Suprapubic skin (tissue), 4 donors: ENCODE measurements at regions not wholly inside any gene's neighbourhood (a gene's known extent, or its start where the extent isn't known, plus 50 kb on each side); places are given as distances from the start of the nearest gene placed in this dataset.

Experiments
- DNase-seq, 2 donors: peaks; one replicate each; pipeline ENCODE4 v3.0.0-alpha.2; 2019; ENCODE audit warnings: low spot score in 2 of 2
- H3K27ac ChIP-seq: fragments of 200-600 bp; sonication (generic); one replicate; pipeline ENCODE4 v1.5.1; 2019
- H3K27me3 ChIP-seq: fragments of 200-600 bp; sonication (generic); one replicate; pipeline ENCODE4 v1.5.1; 2019
- H3K36me3 ChIP-seq: fragments of 200-600 bp; sonication (generic); one replicate; pipeline ENCODE4 v1.5.1; 2019
- H3K4me1 ChIP-seq: fragments of 200-600 bp; sonication (generic); one replicate; pipeline ENCODE4 v1.5.1; 2019
- H3K4me3 ChIP-seq: fragments of 200-600 bp; sonication (generic); one replicate; pipeline ENCODE4 v1.5.1; 2019; ENCODE audit warnings: mild to moderate bottlenecking
- H3K9me3 ChIP-seq: fragments of 200-600 bp; sonication (generic); one replicate; pipeline ENCODE4 v1.5.1; 2019
- CTCF ChIP-seq, 2 donors: fragments of 200-600 bp in 1 of 2; fragments of 450-650 bp in 1 of 2; sonication (generic) in 1 of 2; IDR thresholded peaks; one replicate each; pipeline ENCODE4 v1.5.1; 2016 to 2019; ENCODE audit warnings: antibody characterized with exemption in 2 of 2, mild to moderate bottlenecking in 1 of 2, moderate library complexity in 1 of 2
- EP300 ChIP-seq: sonication (generic); formaldehyde crosslinking; IDR thresholded peaks from one replicate; pipeline ENCODE4 v1.6.1; 2017; ENCODE audit warnings: antibody characterized with exemption
- POLR2A ChIP-seq, 2 donors: fragments of 450-650 bp; IDR thresholded peaks; one replicate each; pipeline ENCODE4 v1.6.1; 2017; ENCODE audit warnings: antibody characterized with exemption in 2 of 2, mild to moderate bottlenecking in 2 of 2, moderate library complexity in 2 of 2
- POLR2AphosphoS5 ChIP-seq, 3 donors: sonication (generic); formaldehyde crosslinking; IDR thresholded peaks; one replicate each; pipeline ENCODE4 v1.6.1; 2017; ENCODE audit warnings: antibody characterized with exemption in 3 of 3
- WGBS: methylation state at CpG from one replicate; pipeline ENCODE4 v1.1.5; 2018; 5-methylcytosine and 5-hydroxymethylcytosine counted together

GRCh38 chr11:113563766-113564526 lies 88.7 kb upstream of the DRD2 start:
- Histone ChIP-seq H3K36me3 (no peaks in the 10 kb centered on the region), H3K9me3 (no peaks in the 10 kb centered on the region), H3K27ac (no peak overlapping the region), H3K4me1 (peaks cover 19% of the 10 kb centered on the region), H3K4me3 (no peak overlapping the region), H3K27me3 (peaks cover 5% of the 10 kb centered on the region)
- no peak for TF ChIP-seq POLR2AphosphoS5 (IDR thresholded peaks at IDR 0.05)
- no peak for TF ChIP-seq EP300
- TF ChIP-seq CTCF (IDR thresholded peaks at IDR 0.05) = no peak
- TF ChIP-seq POLR2A (IDR thresholded peaks at IDR 0.05) = no peak
- DNase-seq = no peak
- WGBS = 63% methylated on average over 3 of the region's 3 CpGs

GRCh38 chr11:113562981-113563461 lies 87.8 kb upstream of the DRD2 start:
- no peak for DNase-seq
- TF ChIP-seq CTCF (IDR thresholded peaks at IDR 0.05) (no peak), POLR2A (IDR thresholded peaks at IDR 0.05) (no peak), POLR2AphosphoS5 (IDR thresholded peaks at IDR 0.05) (no peak), EP300 (no peak)
- Histone ChIP-seq H3K4me3 (no peak overlapping the region), H3K4me1 (peaks cover 19% of the 10 kb centered on the region), H3K27me3 (peaks cover 5% of the 10 kb centered on the region), H3K9me3 (no peaks in the 10 kb centered on the region), H3K36me3 (no peaks in the 10 kb centered on the region), H3K27ac (no peak overlapping the region)
- 34% methylated on average over 9 of the region's 9 CpGs for WGBS

GRCh38 chr11:113562576-113562975 lies 87.4 kb upstream of the DRD2 start:
- Histone ChIP-seq H3K4me1 (peaks cover 19% of the 10 kb centered on the region), H3K27ac (no peak overlapping the region), H3K36me3 (no peaks in the 10 kb centered on the region), H3K9me3 (no peaks in the 10 kb centered on the region), H3K27me3 (peaks cover under 1% of the 10 kb centered on the region), H3K4me3 (no peak overlapping the region)
- no peak for DNase-seq
- no peak for TF ChIP-seq POLR2AphosphoS5 (IDR thresholded peaks at IDR 0.05)

GRCh38 chr11:113557926-113558325 lies 82.7 kb upstream of the DRD2 start:
- WGBS = 91% methylated on average over 4 of the region's 4 CpGs

GRCh38 chr11:113556036-113556435 lies 80.8 kb upstream of the DRD2 start:
- H3K9me3 ChIP-seq = no peaks in the 10 kb centered on the region
- no peak for TF ChIP-seq POLR2A (IDR thresholded peaks at IDR 0.05)
- TF ChIP-seq POLR2AphosphoS5 (IDR thresholded peaks at IDR 0.05) = no peak
- TF ChIP-seq CTCF (IDR thresholded peaks at IDR 0.05) = no peak
- WGBS = 64% methylated on average over 3 of the region's 3 CpGs
- no peak overlapping the region for H3K4me3 ChIP-seq
- peaks cover 17% of the 10 kb centered on the region for H3K4me1 ChIP-seq
- no peaks in the 10 kb centered on the region for H3K27me3 ChIP-seq
- DNase-seq = no peak
- H3K36me3 ChIP-seq = no peaks in the 10 kb centered on the region
- no peak overlapping the region for H3K27ac ChIP-seq

More at GRCh38 chr11:113557926-113558325, 82.7 kb upstream of the DRD2 start:
- no peaks in the 10 kb centered on the region for H3K36me3 ChIP-seq
- TF ChIP-seq EP300 = no peak
- TF ChIP-seq POLR2AphosphoS5 (IDR thresholded peaks at IDR 0.05) = no peak
- TF ChIP-seq POLR2A (IDR thresholded peaks at IDR 0.05) = no peak
- TF ChIP-seq CTCF (IDR thresholded peaks at IDR 0.05) = no peak
- no peaks in the 10 kb centered on the region for H3K27me3 ChIP-seq
- no peaks in the 10 kb centered on the region for H3K9me3 ChIP-seq
- DNase-seq = no peak
- H3K4me1 ChIP-seq = peaks cover 23% of the 10 kb centered on the region
- no peak overlapping the region for H3K4me3 ChIP-seq
- no peak overlapping the region for H3K27ac ChIP-seq
